ENCODE measurements at regions not wholly inside any gene's neighbourhood (a gene's known extent, or its start where the extent isn't known, plus 50 kb on each side); places are given as distances from the start of the nearest gene placed in this dataset.

- H3K27ac ChIP-seq = no peak overlapping the region
- no peaks in the 10 kb centered on the region for H3K9me3 ChIP-seq
- no peak for DNase-seq
- H3K4me3 ChIP-seq = no peak overlapping the region
- WGBS, 3 donors = 49 to 89% (median 78%) methylated on average over 1 of the region's 1 CpG
- TF ChIP-seq POLR2A (IDR thresholded peaks at IDR 0.05) (no peak), CTCF (IDR thresholded peaks at IDR 0.05) (no peak)
- H3K4me1 ChIP-seq (ENCODE audit: insufficient read depth) = no peaks in the 10 kb centered on the region
- H3K27me3 ChIP-seq = no peaks in the 10 kb centered on the region
- intact Hi-C loops (cut with DNase I) = no loop called here
- no peaks in the 10 kb centered on the region for H3K36me3 ChIP-seq
These were observed 613.2 kb downstream of the SLC4A3 start for GRCh38 chr2:220240641-220241040.

- H3K27ac ChIP-seq = no peak overlapping the region
- intact Hi-C loops (cut with DNase I) = no loop called here
- TF ChIP-seq CTCF (IDR thresholded peaks at IDR 0.05) (no peak), POLR2A (IDR thresholded peaks at IDR 0.05) (no peak)
- no peaks in the 10 kb centered on the region for H3K27me3 ChIP-seq
- H3K36me3 ChIP-seq = no peaks in the 10 kb centered on the region
- no peak overlapping the region for H3K4me3 ChIP-seq
- no peaks in the 10 kb centered on the region for H3K4me1 ChIP-seq (ENCODE audit: insufficient read depth)
- H3K9me3 ChIP-seq = no peaks in the 10 kb centered on the region
- DNase-seq = no peak
- WGBS, 3 donors = 7 to 31% (median 12%) methylated on average over 2 of the region's 2 CpGs
These were observed 614.0 kb downstream of the SLC4A3 start for GRCh38 chr2:220241423-220241822.

- no peak overlapping the region for H3K27ac ChIP-seq
- H3K27me3 ChIP-seq = no peaks in the 10 kb centered on the region
- H3K36me3 ChIP-seq = no peaks in the 10 kb centered on the region
- no peaks in the 10 kb centered on the region for H3K9me3 ChIP-seq
- no peak for DNase-seq
- no peak for TF ChIP-seq POLR2A (IDR thresholded peaks at IDR 0.05)
- TF ChIP-seq EP300 (IDR thresholded peaks at IDR 0.05) = no peak
- no peaks in the 10 kb centered on the region for H3K4me1 ChIP-seq (ENCODE audit: insufficient read depth)
- H3K4me3 ChIP-seq = no peak overlapping the region
- intact Hi-C loops (cut with DNase I) = no loop called here
These were observed 616.1 kb downstream of the SLC4A3 start for GRCh38 chr2:220243571-220243970.

GRCh38 chr2:220246386-220246785 lies 619.0 kb downstream of the SLC4A3 start:
- intact Hi-C loops (cut with DNase I) = no loop called here
- Histone ChIP-seq H3K27me3 (no peaks in the 10 kb centered on the region), H3K27ac (no peak overlapping the region), H3K36me3 (no peaks in the 10 kb centered on the region), H3K9me3 (no peaks in the 10 kb centered on the region), H3K4me3 (no peak overlapping the region), H3K4me1 (ENCODE audit: insufficient read depth) (no peaks in the 10 kb centered on the region)
- TF ChIP-seq CTCF (IDR thresholded peaks at IDR 0.05) = no peak
- no peak for TF ChIP-seq POLR2A (IDR thresholded peaks at IDR 0.05)
- no peak for TF ChIP-seq EP300 (IDR thresholded peaks at IDR 0.05)
- no peak for DNase-seq
- WGBS, 3 donors = 48 to 81% (median 66%) methylated on average over 1 of the region's 1 CpG

- WGBS, 3 donors = 91 to 93% (median 91%) methylated on average over 3 of the region's 3 CpGs
These were observed 620.3 kb downstream of the SLC4A3 start for GRCh38 chr2:220247588-220248350.

More at GRCh38 chr2:220247588-220248350, 620.3 kb downstream of the SLC4A3 start:
- Histone ChIP-seq H3K4me3 (no peak overlapping the region), H3K27me3 (no peaks in the 10 kb centered on the region), H3K9me3 (no peaks in the 10 kb centered on the region), H3K4me1 (ENCODE audit: insufficient read depth) (no peaks in the 10 kb centered on the region), H3K27ac (no peak overlapping the region), H3K36me3 (no peaks in the 10 kb centered on the region)
- no peak for DNase-seq
- TF ChIP-seq EP300 (IDR thresholded peaks at IDR 0.05) (no peak), POLR2A (IDR thresholded peaks at IDR 0.05) (no peak), CTCF (IDR thresholded peaks at IDR 0.05) (no peak)
- intact Hi-C loops (cut with DNase I) = no loop called here
